SK-N-SH treated with all-trans-retinoic acid at 6 μM for 48 hours (cell line): ENCODE measurements at regions not wholly inside any gene's neighbourhood (a gene's known extent, or its start where the extent isn't known, plus 50 kb on each side); places are given as distances from the start of the nearest gene placed in this dataset.

Source experiments
- ATAC-seq: fragments of 200-7000 bp; cut with Tn5 transposase; 3 replicates; pipeline ENCODE4 v1.9.1; 2020; ENCODE audit warnings: mild to moderate bottlenecking, moderate library complexity
- ARNTL ChIP-seq: fragments of 450-650 bp; formaldehyde crosslinking; IDR thresholded peaks from 2 replicates; pipeline ENCODE4 v1.5.0; 2020; ENCODE audit warnings: low read depth, mild to moderate bottlenecking, moderate library complexity, borderline replicate concordance
- CSDC2 ChIP-seq: fragments of 250-450 bp; sonication (Bioruptor Pico); IDR thresholded peaks from 2 replicates; pipeline ENCODE4 v1.5.0; 2020; ENCODE audit warnings: mild to moderate bottlenecking, moderate library complexity
- CSRNP3 ChIP-seq: fragments of 250-450 bp; sonication (Bioruptor Pico); IDR thresholded peaks from 2 replicates; pipeline ENCODE4 v1.5.1; 2021; ENCODE audit warnings: mild to moderate bottlenecking, moderate library complexity
- ESRRG ChIP-seq: fragments of 250-450 bp; sonication (Bioruptor Pico); IDR thresholded peaks from 2 replicates; pipeline ENCODE4 v1.6.1; 2021; ENCODE audit warnings: mild to moderate bottlenecking
- GLIS3 ChIP-seq: fragments of 250-450 bp; sonication (Bioruptor Pico); IDR thresholded peaks from 2 replicates; pipeline ENCODE4 v1.5.0; 2020; ENCODE audit warnings: mild to moderate bottlenecking, moderate library complexity
- ISL1 ChIP-seq: fragments of 250-450 bp; sonication (Bioruptor Pico); IDR thresholded peaks from 2 replicates; pipeline ENCODE4 v2.1.2; 2022; ENCODE audit warnings: mild to moderate bottlenecking, moderate library complexity
- OSR1 ChIP-seq: fragments of 250-450 bp; sonication (Bioruptor Pico); IDR thresholded peaks from 2 replicates; pipeline ENCODE4 v1.8.0; 2022; ENCODE audit warnings: moderate library complexity, mild to moderate bottlenecking, inconsistent platforms
- PATZ1 ChIP-seq: fragments of 250-450 bp; sonication (Bioruptor Pico); IDR thresholded peaks from 2 replicates; pipeline ENCODE4 v1.8.0; 2020; ENCODE audit warnings: mild to moderate bottlenecking, moderate library complexity, borderline replicate concordance
- POU6F1 ChIP-seq: fragments of 250-450 bp; sonication (Bioruptor Pico); IDR thresholded peaks from 2 replicates; pipeline ENCODE4 v1.8.0; 2021; ENCODE audit warnings: low read depth, mild to moderate bottlenecking, moderate library complexity, borderline replicate concordance
- RARB ChIP-seq: fragments of 250-450 bp; sonication (Bioruptor Pico); IDR thresholded peaks from 2 replicates; pipeline ENCODE4 v1.8.0; 2021; ENCODE audit warnings: mild to moderate bottlenecking, moderate library complexity
- SNAI2 ChIP-seq: fragments of 250-450 bp; sonication (Bioruptor Pico); IDR thresholded peaks from 2 replicates; pipeline ENCODE4 v1.5.0; 2020; ENCODE audit warnings: mild to moderate bottlenecking, moderate library complexity
- TCF4 ChIP-seq: fragments of 250-450 bp; sonication (Bioruptor Pico); IDR thresholded peaks from 2 replicates; pipeline ENCODE4 v1.8.0; 2021; ENCODE audit warnings: mild to moderate bottlenecking, moderate library complexity, borderline replicate concordance
- TOX ChIP-seq: fragments of 250-450 bp; sonication (Bioruptor Pico); IDR thresholded peaks from 2 replicates; pipeline ENCODE4 v1.8.0; 2021; ENCODE audit warnings: mild to moderate bottlenecking, moderate library complexity, borderline replicate concordance
- TSHZ2 ChIP-seq: fragments of 250-450 bp; sonication (Bioruptor Pico); IDR thresholded peaks from 2 replicates; pipeline ENCODE4 v1.5.0; 2020; ENCODE audit warnings: mild to moderate bottlenecking, moderate library complexity
- ZFP3 ChIP-seq: fragments of 250-450 bp; sonication (Bioruptor Pico); IDR thresholded peaks from 2 replicates; pipeline ENCODE4 v1.5.0; 2020; ENCODE audit warnings: mild to moderate bottlenecking, moderate library complexity
- ZNF565 ChIP-seq: fragments of 450-650 bp; formaldehyde crosslinking; conservative IDR thresholded peaks from 2 replicates; pipeline ENCODE4 v1.5.0; 2020; ENCODE audit warnings: low read depth, mild to moderate bottlenecking, moderate library complexity
- ZNF70 ChIP-seq: fragments of 450-650 bp; formaldehyde crosslinking; IDR thresholded peaks from 2 replicates; pipeline ENCODE4 v1.5.0; 2020; ENCODE audit warnings: mild to moderate bottlenecking, moderate library complexity
- ZNF8 ChIP-seq: fragments of 450-650 bp; formaldehyde crosslinking; IDR thresholded peaks from 2 replicates; pipeline ENCODE4 v1.5.0; 2020; ENCODE audit warnings: mild to moderate bottlenecking, moderate library complexity

- ATAC-seq, result no peak
- no peak for TF ChIP-seq SNAI2 (CRISPR knock-in tag)
- no peak for TF ChIP-seq ZNF565
- TF ChIP-seq ZNF8 (CRISPR knock-in tag), result no peak
- TF ChIP-seq TOX (CRISPR knock-in tag), result no peak
- TF ChIP-seq GLIS3 (CRISPR knock-in tag), result no peak
- no peak for TF ChIP-seq CSDC2
- TF ChIP-seq ZNF70, result no peak
- no peak for TF ChIP-seq TCF4 (CRISPR knock-in tag)
- no peak for TF ChIP-seq OSR1 (CRISPR knock-in tag)
- no peak for TF ChIP-seq ZFP3 (CRISPR knock-in tag)
- no peak for TF ChIP-seq TSHZ2 (CRISPR knock-in tag)
- TF ChIP-seq CSRNP3 (CRISPR knock-in tag), result no peak
- no peak for TF ChIP-seq ARNTL
- TF ChIP-seq POU6F1 (CRISPR knock-in tag), result no peak
- TF ChIP-seq ESRRG (CRISPR knock-in tag), result no peak
- no peak for TF ChIP-seq RARB (CRISPR knock-in tag)
These were observed 1114.8 kb downstream of the ROBO2 start for GRCh38 chr3:78154521-78155186.

GRCh38 chr3:78161736-78162135, 1121.8 kb downstream of the ROBO2 start:
- no peak for ATAC-seq

More at GRCh38 chr3:78161736-78162135, 1121.8 kb downstream of the ROBO2 start:
- TF ChIP-seq GLIS3 (CRISPR knock-in tag) (no peak), ISL1 (CRISPR knock-in tag) (no peak), CSDC2 (no peak), PATZ1 (no peak), POU6F1 (CRISPR knock-in tag) (no peak)
